Frontal cortex (tissue), 3 donors: ENCODE measurements at regions not wholly inside any gene's neighbourhood (a gene's known extent, or its start where the extent isn't known, plus 50 kb on each side); places are given as distances from the start of the nearest gene placed in this dataset.
"Not testable (repeated sequence)": the region's sequence is repeated elsewhere in the genome, so short reads cannot be mapped to it uniquely, and the experiment has no call there.

Experiments used
- DNase-seq, 2 donors: peaks; one replicate each; pipeline ENCODE4 v3.0.0; 2012; ENCODE audit warnings: low spot score in 2 of 2
- FAIRE-seq: peaks from 2 replicates; lab custom pipeline; 2012; peaks lifted over from hg19 to GRCh38; lab: Jason Lieb, UNC
- donor health status: control.
- donor health status: control.
- donor health status: control.

- DNase-seq, result no peak
- no peak for FAIRE-seq
Measured at GRCh38 chr2:103166456-103167324, 404.9 kb downstream of the TMEM182 start.

GRCh38 chr2:103167599-103167998 lies 405.8 kb downstream of the TMEM182 start:
- DNase-seq (no peak), FAIRE-seq (no peak)

GRCh38 chr2:103169861-103170260 lies 408.0 kb downstream of the TMEM182 start:
- DNase-seq (no peak), FAIRE-seq (no peak)

- DNase-seq (no peak), FAIRE-seq (no peak)
Measured at GRCh38 chr2:103172821-103173220, 411.0 kb downstream of the TMEM182 start.

- DNase-seq (no peak), FAIRE-seq (no peak)
Measured at GRCh38 chr2:103174711-103175110, 412.9 kb downstream of the TMEM182 start.

- FAIRE-seq, result no peak
Measured at GRCh38 chr2:103176294-103176915, 414.6 kb downstream of the TMEM182 start.

GRCh38 chr2:103179798-103180197 lies 418.0 kb downstream of the TMEM182 start:
- DNase-seq (no peak), FAIRE-seq (no peak)

More at GRCh38 chr2:103176294-103176915, 414.6 kb downstream of the TMEM182 start:
- no peak for DNase-seq

GRCh38 chr2:103183061-103183460 lies 421.2 kb downstream of the TMEM182 start:
- DNase-seq (no peak), FAIRE-seq (no peak)

- no peak for FAIRE-seq
- no peak for DNase-seq
Measured at GRCh38 chr2:103196802-103197201, 435.0 kb downstream of the TMEM182 start.

GRCh38 chr2:103200774-103201173 lies 438.9 kb downstream of the TMEM182 start:
- not testable (repeated sequence) for DNase-seq, FAIRE-seq

- FAIRE-seq (no peak), DNase-seq (no peak)
Measured at GRCh38 chr2:103208916-103209315, 447.1 kb downstream of the TMEM182 start.

GRCh38 chr2:103213028-103213542 lies 451.3 kb downstream of the TMEM182 start:
- DNase-seq, result no peak
- FAIRE-seq, result no peak

- FAIRE-seq (no peak), DNase-seq (no peak)
Measured at GRCh38 chr2:103218516-103218915, 456.7 kb downstream of the TMEM182 start.

GRCh38 chr2:103219398-103219797 lies 457.6 kb downstream of the TMEM182 start:
- FAIRE-seq (no peak), DNase-seq (no peak)

- DNase-seq, result no peak
- no peak for FAIRE-seq
Measured at GRCh38 chr2:103222969-103223368, 461.1 kb downstream of the TMEM182 start.

GRCh38 chr2:103230796-103231195 lies 469.0 kb downstream of the TMEM182 start:
- no peak for DNase-seq
- FAIRE-seq, result no peak

- DNase-seq (no peak), FAIRE-seq (no peak)
Measured at GRCh38 chr2:103232865-103233264, 471.0 kb downstream of the TMEM182 start.

GRCh38 chr2:103233691-103234090 lies 471.9 kb downstream of the TMEM182 start:
- DNase-seq (no peak), FAIRE-seq (no peak)

- FAIRE-seq (no peak), DNase-seq (no peak)
Measured at GRCh38 chr2:103235283-103235682, 473.5 kb downstream of the TMEM182 start.

GRCh38 chr2:103249462-103249861 lies 487.6 kb downstream of the TMEM182 start:
- DNase-seq (no peak), FAIRE-seq (no peak)

- DNase-seq (no peak), FAIRE-seq (no peak)
Measured at GRCh38 chr2:103252781-103253180, 490.9 kb downstream of the TMEM182 start.
